ENCODE measurements at regions not wholly inside any gene's neighbourhood (a gene's known extent, or its start where the extent isn't known, plus 50 kb on each side); places are given as distances from the start of the nearest gene placed in this dataset.
"Not testable (repeated sequence)": the region's sequence is repeated elsewhere in the genome, so short reads cannot be mapped to it uniquely, and the experiment has no call there.

GRCh38 chr14:44730860-44731259 lies 223.8 kb upstream of the FSCB start:
- no peak for TF ChIP-seq ZBTB49 (CRISPR knock-in tag; IDR thresholded peaks at IDR 0.05; ENCODE audit: borderline replicate concordance)
- no peak for TF ChIP-seq SIX4 (CRISPR knock-in tag; IDR thresholded peaks at IDR 0.05)
- no peak for TF ChIP-seq ZNF33A (CRISPR knock-in tag; IDR thresholded peaks at IDR 0.05; ENCODE audit: borderline replicate concordance)
- no TSS peak for BruUV-seq (replicated peaks)
- 0% methylated on average over 3 of the region's 3 CpGs for WGBS (ENCODE audit: low lambda C conversion rate)
- in situ Hi-C loops (cut with HindIII; ENCODE audit: extremely low pct_ligation_motif_present, low pct_unique_long_range_greater_than_20kb) = no loop called here
- Histone ChIP-seq H3K27ac (ENCODE audit: extremely low read length, insufficient read depth, low read length) (no peak overlapping the region), H4K20me1 (ENCODE audit: insufficient read depth, low read length) (no peaks in the 10 kb centered on the region), H3K9ac (ENCODE audit: insufficient read depth, low read depth, low read length) (no peak overlapping the region), H3K9me3 (ENCODE audit: low read length) (no peaks in the 10 kb centered on the region), H3K4me3 (replicated peaks in 1 of 3; ENCODE audit: insufficient read depth in 1 of 3, low read depth in 2 of 3, low read length in 3 of 3) (no peak overlapping the region), H3K4me2 (ENCODE audit: low read depth, low read length) (no peak overlapping the region), H3K79me2 (ENCODE audit: insufficient read depth, low read length) (no peaks in the 10 kb centered on the region), H3K4me1 (ENCODE audit: insufficient read depth, low read length) (no peaks in the 10 kb centered on the region), H3K36me3 (replicated peaks in 1 of 2; ENCODE audit: control insufficient read depth in 1 of 2, insufficient read depth in 2 of 2, low read length in 2 of 2) (no peaks in the 10 kb centered on the region), H3K27me3 (ENCODE audit: control insufficient read depth in 1 of 2, insufficient read depth in 2 of 2, low read length in 2 of 2) (no peaks in the 10 kb centered on the region), H2AFZ (ENCODE audit: low read length) (no peak overlapping the region)
- DNase-seq (ENCODE audit: low spot score) = no peak
- intact Hi-C loops (cut with micrococcal nuclease; ENCODE audit: unreplicated experiment) = no loop called here
- POLR2A ChIA-PET = no interaction called here
- no peak for FAIRE-seq
- CTCF ChIA-PET (ENCODE audit: low intra/inter-chr PET ratio, low total read pairs) = no interaction called here
- no peak for ATAC-seq

GRCh38 chr14:44721395-44721794 lies 214.3 kb upstream of the FSCB start:
- POLR2A ChIA-PET; CTCF ChIA-PET (ENCODE audit: low intra/inter-chr PET ratio, low total read pairs); H3K36me3 ChIP-seq (replicated peaks in 1 of 2; ENCODE audit: control insufficient read depth in 1 of 2, insufficient read depth in 2 of 2, low read length in 2 of 2); H4K20me1 ChIP-seq (ENCODE audit: insufficient read depth, low read length); H2AFZ ChIP-seq (ENCODE audit: low read length); H3K4me2 ChIP-seq (ENCODE audit: low read depth, low read length); H3K4me3 ChIP-seq (replicated peaks in 1 of 3; ENCODE audit: insufficient read depth in 1 of 3, low read depth in 2 of 3, low read length in 3 of 3); BruUV-seq (replicated peaks); H3K79me2 ChIP-seq (ENCODE audit: insufficient read depth, low read length); FAIRE-seq; ATAC-seq; H3K27me3 ChIP-seq (ENCODE audit: control insufficient read depth in 1 of 2, insufficient read depth in 2 of 2, low read length in 2 of 2); H3K27ac ChIP-seq (ENCODE audit: extremely low read length, insufficient read depth, low read length); in situ Hi-C loops (cut with HindIII; ENCODE audit: extremely low pct_ligation_motif_present, low pct_unique_long_range_greater_than_20kb); intact Hi-C loops (cut with micrococcal nuclease; ENCODE audit: unreplicated experiment); DNase-seq (ENCODE audit: low spot score); H3K9ac ChIP-seq (ENCODE audit: insufficient read depth, low read depth, low read length); H3K4me1 ChIP-seq (ENCODE audit: insufficient read depth, low read length): not testable (repeated sequence)
- WGBS (ENCODE audit: low lambda C conversion rate) = 0% methylated on average over 1 of the region's 1 CpG
- peaks cover 14% of the 10 kb centered on the region for H3K9me3 ChIP-seq (ENCODE audit: low read length)

Measured in HepG2 (cell line).